ENCODE measurements at regions not wholly inside any gene's neighbourhood (a gene's known extent, or its start where the extent isn't known, plus 50 kb on each side); places are given as distances from the start of the nearest gene placed in this dataset.
"Not testable (repeated sequence)": the region's sequence is repeated elsewhere in the genome, so short reads cannot be mapped to it uniquely, and the experiment has no call there.

- H3K27ac ChIP-seq (ENCODE audit: low read depth, low read length), result no peak overlapping the region
- H3K4me3 ChIP-seq (ENCODE audit: low read length in 3 of 3), result no peak overlapping the region
- no peaks in the 10 kb centered on the region for H3K36me3 ChIP-seq (ENCODE audit: control insufficient read depth in 3 of 3, insufficient read depth in 3 of 3, low read length in 3 of 3)
- no peaks in the 10 kb centered on the region for H3K27me3 ChIP-seq (ENCODE audit: control insufficient read depth in 3 of 3, insufficient read depth in 3 of 3, low read length in 3 of 3)
- no peak overlapping the region for H3K9ac ChIP-seq (ENCODE audit: low read depth in 1 of 3, low read length in 3 of 3)
- H3K4me1 ChIP-seq (ENCODE audit: control insufficient read depth in 3 of 3, insufficient read depth in 3 of 3, low read length in 3 of 3), result no peaks in the 10 kb centered on the region
- H3K9me3 ChIP-seq (ENCODE audit: control insufficient read depth in 3 of 3, low read length in 3 of 3), result no peaks in the 10 kb centered on the region
These were observed 82.2 kb upstream of the ID2 start for GRCh38 chr2:8599421-8600242.

DNA sequence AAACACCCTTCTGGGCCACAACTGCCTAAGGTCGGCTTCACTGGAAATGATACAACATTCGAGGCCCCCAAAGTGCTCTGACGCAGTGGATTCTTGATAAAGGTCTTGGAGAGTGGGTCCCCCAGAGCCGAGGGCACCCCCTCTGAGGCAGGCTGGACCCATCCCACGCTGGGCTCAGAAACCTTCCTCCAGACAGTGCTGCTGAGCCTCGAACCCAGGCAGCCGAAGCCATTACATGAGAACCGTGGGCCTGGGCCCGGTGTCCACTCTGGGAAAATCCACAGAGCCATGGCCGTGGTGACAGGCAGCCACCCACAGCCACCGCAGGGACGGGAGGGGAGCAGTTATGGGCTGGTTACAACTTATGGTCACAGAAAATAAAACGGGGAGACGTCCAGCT lies 81.4 kb upstream of the ID2 start:
- no peaks in the 10 kb centered on the region for H3K36me3 ChIP-seq (ENCODE audit: control insufficient read depth in 3 of 3, insufficient read depth in 3 of 3, low read length in 3 of 3)
- no peak overlapping the region for H3K9ac ChIP-seq (ENCODE audit: low read depth in 1 of 3, low read length in 3 of 3)
- no peaks in the 10 kb centered on the region for H3K9me3 ChIP-seq (ENCODE audit: control insufficient read depth in 3 of 3, low read length in 3 of 3)
- no peaks in the 10 kb centered on the region for H3K27me3 ChIP-seq (ENCODE audit: control insufficient read depth in 3 of 3, insufficient read depth in 3 of 3, low read length in 3 of 3)
- no peak overlapping the region for H3K4me3 ChIP-seq (ENCODE audit: low read length in 3 of 3)
- H3K4me1 ChIP-seq (ENCODE audit: control insufficient read depth in 3 of 3, insufficient read depth in 3 of 3, low read length in 3 of 3), result no peaks in the 10 kb centered on the region
- no peak overlapping the region for H3K27ac ChIP-seq (ENCODE audit: low read depth, low read length)

GRCh38 chr2:8602809-8603208 lies 79.0 kb upstream of the ID2 start:
- no peak overlapping the region for H3K27ac ChIP-seq (ENCODE audit: low read depth, low read length)
- H3K4me3 ChIP-seq (ENCODE audit: low read length in 3 of 3), result no peak overlapping the region
- no peak overlapping the region for H3K9ac ChIP-seq (ENCODE audit: low read depth in 1 of 3, low read length in 3 of 3)
- no peaks in the 10 kb centered on the region for H3K9me3 ChIP-seq (ENCODE audit: control insufficient read depth in 3 of 3, low read length in 3 of 3)
- H3K27me3 ChIP-seq (ENCODE audit: control insufficient read depth in 3 of 3, insufficient read depth in 3 of 3, low read length in 3 of 3), result no peaks in the 10 kb centered on the region
- no peaks in the 10 kb centered on the region for H3K36me3 ChIP-seq (ENCODE audit: control insufficient read depth in 3 of 3, insufficient read depth in 3 of 3, low read length in 3 of 3)
- H3K4me1 ChIP-seq (ENCODE audit: control insufficient read depth in 3 of 3, insufficient read depth in 3 of 3, low read length in 3 of 3), result no peaks in the 10 kb centered on the region

- H3K4me1 ChIP-seq (ENCODE audit: control insufficient read depth in 3 of 3, insufficient read depth in 3 of 3, low read length in 3 of 3); H3K4me3 ChIP-seq (ENCODE audit: low read length in 3 of 3); H3K9me3 ChIP-seq (ENCODE audit: control insufficient read depth in 3 of 3, low read length in 3 of 3); H3K36me3 ChIP-seq (ENCODE audit: control insufficient read depth in 3 of 3, insufficient read depth in 3 of 3, low read length in 3 of 3); H3K27ac ChIP-seq (ENCODE audit: low read depth, low read length); H3K9ac ChIP-seq (ENCODE audit: low read depth in 1 of 3, low read length in 3 of 3); H3K27me3 ChIP-seq (ENCODE audit: control insufficient read depth in 3 of 3, insufficient read depth in 3 of 3, low read length in 3 of 3): not testable (repeated sequence)
These were observed 78.5 kb upstream of the ID2 start for GRCh38 chr2:8603356-8603755.

DNA sequence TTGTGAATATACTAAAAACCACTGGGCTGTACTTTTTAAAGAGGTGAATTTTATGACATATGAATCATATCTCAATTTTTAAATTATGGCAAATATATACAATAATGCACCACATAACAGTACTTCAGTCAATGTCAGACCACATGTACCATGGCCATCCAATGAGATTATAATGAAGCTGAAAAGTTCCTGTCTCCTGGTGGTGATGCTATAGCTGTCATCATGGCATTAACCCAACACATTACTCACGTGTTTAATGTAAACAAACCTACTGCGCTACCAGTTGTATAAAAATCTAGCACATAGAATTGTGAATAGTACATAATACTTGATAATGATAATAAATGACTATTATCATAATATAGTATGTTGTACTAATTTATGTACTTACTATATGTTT lies 77.6 kb upstream of the ID2 start:
- Histone ChIP-seq H3K27ac (ENCODE audit: low read depth, low read length) (no peak overlapping the region), H3K9me3 (ENCODE audit: control insufficient read depth in 3 of 3, low read length in 3 of 3) (no peaks in the 10 kb centered on the region), H3K4me3 (ENCODE audit: low read length in 3 of 3) (no peak overlapping the region), H3K9ac (ENCODE audit: low read depth in 1 of 3, low read length in 3 of 3) (no peak overlapping the region), H3K36me3 (ENCODE audit: control insufficient read depth in 3 of 3, insufficient read depth in 3 of 3, low read length in 3 of 3) (no peaks in the 10 kb centered on the region), H3K27me3 (ENCODE audit: control insufficient read depth in 3 of 3, insufficient read depth in 3 of 3, low read length in 3 of 3) (no peaks in the 10 kb centered on the region), H3K4me1 (ENCODE audit: control insufficient read depth in 3 of 3, insufficient read depth in 3 of 3, low read length in 3 of 3) (no peaks in the 10 kb centered on the region)

- Histone ChIP-seq H3K9ac (ENCODE audit: low read depth in 1 of 3, low read length in 3 of 3) (no peak overlapping the region), H3K4me1 (ENCODE audit: control insufficient read depth in 3 of 3, insufficient read depth in 3 of 3, low read length in 3 of 3) (no peaks in the 10 kb centered on the region), H3K9me3 (ENCODE audit: control insufficient read depth in 3 of 3, low read length in 3 of 3) (no peaks in the 10 kb centered on the region), H3K27ac (ENCODE audit: low read depth, low read length) (no peak overlapping the region), H3K27me3 (ENCODE audit: control insufficient read depth in 3 of 3, insufficient read depth in 3 of 3, low read length in 3 of 3) (no peaks in the 10 kb centered on the region), H3K36me3 (ENCODE audit: control insufficient read depth in 3 of 3, insufficient read depth in 3 of 3, low read length in 3 of 3) (no peaks in the 10 kb centered on the region), H3K4me3 (ENCODE audit: low read length in 3 of 3) (no peak overlapping the region)
These were observed 76.3 kb upstream of the ID2 start for GRCh38 chr2:8605351-8606065.

GRCh38 chr2:8606226-8606625 lies 75.6 kb upstream of the ID2 start:
- Histone ChIP-seq H3K9me3 (ENCODE audit: control insufficient read depth in 3 of 3, low read length in 3 of 3) (no peaks in the 10 kb centered on the region), H3K36me3 (ENCODE audit: control insufficient read depth in 3 of 3, insufficient read depth in 3 of 3, low read length in 3 of 3) (no peaks in the 10 kb centered on the region), H3K27ac (ENCODE audit: low read depth, low read length) (no peak overlapping the region), H3K4me3 (ENCODE audit: low read length in 3 of 3) (no peak overlapping the region), H3K27me3 (ENCODE audit: control insufficient read depth in 3 of 3, insufficient read depth in 3 of 3, low read length in 3 of 3) (no peaks in the 10 kb centered on the region), H3K4me1 (ENCODE audit: control insufficient read depth in 3 of 3, insufficient read depth in 3 of 3, low read length in 3 of 3) (no peaks in the 10 kb centered on the region), H3K9ac (ENCODE audit: low read depth in 1 of 3, low read length in 3 of 3) (no peak overlapping the region)

DNA sequence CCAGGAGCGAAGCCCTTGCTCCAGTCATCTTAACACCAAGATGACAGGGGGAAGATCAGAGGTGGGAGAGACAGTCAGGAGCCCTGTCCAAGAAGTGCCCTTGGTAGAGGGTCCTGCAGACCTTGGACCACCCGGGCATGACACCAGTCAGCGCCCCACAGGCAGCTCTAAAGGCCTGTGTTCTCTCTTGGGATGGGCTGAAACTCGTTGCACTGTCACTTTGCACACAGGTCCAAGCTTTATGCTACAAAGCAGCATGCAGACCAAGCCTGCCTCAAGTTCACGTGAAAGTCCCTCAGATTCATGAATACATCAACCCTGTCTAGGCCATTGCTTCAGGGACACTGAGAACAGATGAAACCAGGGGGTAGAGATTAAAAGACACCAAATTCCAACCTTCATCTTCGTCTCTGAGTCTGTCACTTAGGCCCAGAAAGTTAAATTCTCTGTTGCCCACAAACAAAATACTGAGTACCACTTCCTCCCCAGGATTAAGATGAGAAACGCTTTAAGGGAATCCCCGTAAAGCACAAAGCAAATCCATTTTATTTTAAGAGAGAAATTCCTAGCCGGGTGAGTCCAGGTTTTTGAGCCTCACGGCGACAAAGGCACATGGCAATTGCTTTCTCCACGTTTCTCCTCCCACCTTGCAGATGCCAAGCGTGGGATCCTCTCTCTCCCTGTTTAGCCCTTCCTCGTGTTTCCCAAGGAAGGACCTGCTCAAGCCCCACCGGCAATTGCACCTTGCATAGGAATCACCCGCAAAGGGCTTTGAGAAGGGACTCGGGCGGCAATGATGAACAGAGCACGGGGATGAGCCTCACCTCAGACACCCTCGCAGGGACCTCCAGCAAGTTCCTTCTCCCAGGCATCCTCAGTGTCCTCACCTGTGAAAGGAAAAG lies 75.0 kb upstream of the ID2 start:
- Histone ChIP-seq H3K9ac (ENCODE audit: low read depth in 1 of 3, low read length in 3 of 3) (no peak overlapping the region), H3K4me3 (ENCODE audit: low read length in 3 of 3) (no peak overlapping the region)

DNA sequence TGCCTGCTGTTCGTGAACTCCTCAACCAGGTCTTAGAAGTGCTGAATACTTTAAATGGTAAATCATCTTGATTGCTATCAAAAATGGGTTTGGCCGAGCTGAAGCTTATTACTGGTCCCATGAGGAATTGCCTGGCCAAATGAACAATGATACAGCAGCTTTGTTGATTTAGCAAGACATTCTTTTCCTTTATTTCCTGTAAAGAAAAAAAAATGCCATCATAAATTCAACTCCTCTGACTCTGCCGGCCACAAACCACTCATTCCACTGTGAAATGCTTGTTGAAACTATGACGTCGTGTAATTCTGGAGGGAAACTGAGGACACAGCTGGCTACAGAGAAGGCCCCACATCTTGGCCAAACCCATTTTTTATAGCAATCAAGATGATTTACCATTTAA lies 74.2 kb upstream of the ID2 start:
- H3K9me3 ChIP-seq (ENCODE audit: control insufficient read depth in 3 of 3, low read length in 3 of 3), result no peaks in the 10 kb centered on the region
- no peak overlapping the region for H3K9ac ChIP-seq (ENCODE audit: low read depth in 1 of 3, low read length in 3 of 3)
- peaks cover 0 to 2% (median 0%) of the 10 kb centered on the region in 3 donors for H3K27me3 ChIP-seq (ENCODE audit: control insufficient read depth in 3 of 3, insufficient read depth in 3 of 3, low read length in 3 of 3)
- no peaks in the 10 kb centered on the region for H3K4me1 ChIP-seq (ENCODE audit: control insufficient read depth in 3 of 3, insufficient read depth in 3 of 3, low read length in 3 of 3)
- H3K4me3 ChIP-seq (ENCODE audit: low read length in 3 of 3), result no peak overlapping the region
- no peak overlapping the region for H3K27ac ChIP-seq (ENCODE audit: low read depth, low read length)
- H3K36me3 ChIP-seq (ENCODE audit: control insufficient read depth in 3 of 3, insufficient read depth in 3 of 3, low read length in 3 of 3), result no peaks in the 10 kb centered on the region

More for the DNA sequence above, 75.0 kb upstream of the ID2 start:
- Histone ChIP-seq H3K4me1 (ENCODE audit: control insufficient read depth in 3 of 3, insufficient read depth in 3 of 3, low read length in 3 of 3) (no peaks in the 10 kb centered on the region), H3K27ac (ENCODE audit: low read depth, low read length) (no peak overlapping the region), H3K36me3 (ENCODE audit: control insufficient read depth in 3 of 3, insufficient read depth in 3 of 3, low read length in 3 of 3) (no peaks in the 10 kb centered on the region), H3K27me3 (ENCODE audit: control insufficient read depth in 3 of 3, insufficient read depth in 3 of 3, low read length in 3 of 3) (peaks cover 0 to 2% (median 0%) of the 10 kb centered on the region in 3 donors), H3K9me3 (ENCODE audit: control insufficient read depth in 3 of 3, low read length in 3 of 3) (no peaks in the 10 kb centered on the region)
